Fibroblast of lung (primary cell): ENCODE measurements at regions not wholly inside any gene's neighbourhood (a gene's known extent, or its start where the extent isn't known, plus 50 kb on each side); places are given as distances from the start of the nearest gene placed in this dataset.

Source experiments
- DNase-seq, 2 donors: peaks; one replicate each; pipeline versions ENCODE4 v3.0.0 to v3.0.0-alpha.2; 2010; ENCODE audit warnings: low read depth in 2 of 2
- H2AFZ ChIP-seq: 2 replicates; pipeline ENCODE4 v1.5.1; 2012; ENCODE audit warnings: low read length, control low read depth, inconsistent platforms
- H3K27ac ChIP-seq: 2 replicates; pipeline ENCODE4 v1.5.1; 2011; ENCODE audit warnings: low read length, control low read depth; ENCODE audit not compliant: insufficient read depth
- H3K27me3 ChIP-seq: 2 replicates; pipeline ENCODE4 v1.5.1; 2011; ENCODE audit warnings: mild to moderate bottlenecking, low read length; ENCODE audit not compliant: control insufficient read depth, insufficient read depth
- H3K36me3 ChIP-seq: 2 replicates; pipeline ENCODE4 v1.5.1; 2011; ENCODE audit warnings: low read length; ENCODE audit not compliant: control insufficient read depth, insufficient read depth
- H3K4me1 ChIP-seq: 2 replicates; pipeline ENCODE4 v1.5.1; 2011; ENCODE audit warnings: low read length; ENCODE audit not compliant: control insufficient read depth, insufficient read depth; ENCODE audit errors: extremely low read depth
- H3K4me2 ChIP-seq: 2 replicates; pipeline ENCODE4 v1.5.1; 2011; ENCODE audit warnings: low read length, control low read depth; ENCODE audit not compliant: insufficient read depth; ENCODE audit errors: extremely low read depth
- H3K4me3 ChIP-seq, 4 experiments: fragments of 200-600 bp in 1 of 4; sonication (generic) in 1 of 4; replicated peaks in 1 of 4; 2 replicates each; pipeline ENCODE4 v1.5.1; 2011 to 2016; ENCODE audit warnings: low read length in 4 of 4, low read depth in 3 of 4, mild to moderate bottlenecking in 3 of 4, control low read depth in 2 of 4, inconsistent platforms in 1 of 4, mixed read lengths in 1 of 4; ENCODE audit not compliant: insufficient read depth in 1 of 4; ENCODE audit errors: control extremely low read depth in 1 of 4
- H3K79me2 ChIP-seq: 2 replicates; pipeline ENCODE4 v1.5.1; 2012; ENCODE audit warnings: mild to moderate bottlenecking, low read length, inconsistent platforms; ENCODE audit not compliant: control insufficient read depth, insufficient read depth
- H3K9ac ChIP-seq: 2 replicates; pipeline ENCODE4 v1.5.1; 2011; ENCODE audit warnings: mild to moderate bottlenecking, low read length, control low read depth; ENCODE audit not compliant: insufficient read depth
- H3K9me3 ChIP-seq: 2 replicates; pipeline ENCODE4 v1.5.1; 2012; ENCODE audit warnings: low read depth, low read length; ENCODE audit not compliant: control insufficient read depth, insufficient read depth
- H4K20me1 ChIP-seq: 2 replicates; pipeline ENCODE4 v1.5.1; 2011; ENCODE audit warnings: low read length; ENCODE audit not compliant: control insufficient read depth, insufficient read depth; ENCODE audit errors: extremely low read depth
- CTCF ChIP-seq, 2 donors: IDR thresholded peaks in 1 of 2; conservative IDR thresholded peaks in 1 of 2; 1 replicate in 1 of 2; 2 replicates in 1 of 2; pipeline ENCODE4 v1.5.1; 2011 to 2012; ENCODE audit warnings: low read length in 2 of 2, control low read depth in 1 of 2, inconsistent platforms in 1 of 2, low read depth in 1 of 2, mild to moderate bottlenecking in 1 of 2
- EZH2 ChIP-seq: IDR thresholded peaks from 2 replicates; pipeline ENCODE4 v1.5.1; 2012; ENCODE audit warnings: low read length, control low read depth, mild to moderate bottlenecking; ENCODE audit errors: missing control alignments

- Histone ChIP-seq H3K36me3 (no peaks in the 10 kb centered on the region), H3K4me1 (no peaks in the 10 kb centered on the region), H3K27ac (no peak overlapping the region), H3K4me2 (no peak overlapping the region), H2AFZ (no peak overlapping the region), H3K27me3 (no peaks in the 10 kb centered on the region), H3K4me3 (no peak overlapping the region), H3K9me3 (no peaks in the 10 kb centered on the region), H4K20me1 (no peaks in the 10 kb centered on the region), H3K9ac (no peak overlapping the region), H3K79me2 (no peaks in the 10 kb centered on the region)
- DNase-seq = no peak
- TF ChIP-seq CTCF (conservative IDR thresholded peaks at IDR 0.05 in 1 of 2, IDR thresholded peaks at IDR 0.05 in 1 of 2; ENCODE audit: low read depth in 1 of 2, low read length in 2 of 2) (no peak), EZH2 (no peak)
These were observed 144.6 kb upstream of the SGCD start for GRCh38 chr5:156182174-156182967.

- no peak overlapping the region for H3K27ac ChIP-seq
- DNase-seq = peak; percentile 34 to 46
- no peaks in the 10 kb centered on the region for H3K27me3 ChIP-seq
- H3K9me3 ChIP-seq = no peaks in the 10 kb centered on the region
- TF ChIP-seq EZH2 = no peak
- no peak for TF ChIP-seq CTCF (conservative IDR thresholded peaks at IDR 0.05 in 1 of 2, IDR thresholded peaks at IDR 0.05 in 1 of 2; ENCODE audit: low read depth in 1 of 2, low read length in 2 of 2)
- no peak overlapping the region for H3K9ac ChIP-seq
- no peaks in the 10 kb centered on the region for H3K4me1 ChIP-seq
- H2AFZ ChIP-seq = no peak overlapping the region
- no peaks in the 10 kb centered on the region for H3K79me2 ChIP-seq
- H3K4me3 ChIP-seq = no peak overlapping the region
- no peaks in the 10 kb centered on the region for H4K20me1 ChIP-seq
- no peaks in the 10 kb centered on the region for H3K36me3 ChIP-seq
- H3K4me2 ChIP-seq = no peak overlapping the region
These were observed 140.2 kb upstream of the SGCD start for GRCh38 chr5:156186760-156187159.

- no peak for TF ChIP-seq EZH2
- no peak for TF ChIP-seq CTCF (conservative IDR thresholded peaks at IDR 0.05 in 1 of 2, IDR thresholded peaks at IDR 0.05 in 1 of 2; ENCODE audit: low read depth in 1 of 2, low read length in 2 of 2)
These were observed 138.9 kb upstream of the SGCD start for GRCh38 chr5:156188016-156188415.

More at GRCh38 chr5:156188016-156188415, 138.9 kb upstream of the SGCD start:
- Histone ChIP-seq H3K9me3 (no peaks in the 10 kb centered on the region), H3K9ac (no peak overlapping the region), H3K4me2 (no peak overlapping the region), H3K27me3 (no peaks in the 10 kb centered on the region), H3K4me3 (no peak overlapping the region), H2AFZ (no peak overlapping the region), H3K36me3 (no peaks in the 10 kb centered on the region), H3K4me1 (no peaks in the 10 kb centered on the region), H3K79me2 (no peaks in the 10 kb centered on the region), H4K20me1 (no peaks in the 10 kb centered on the region), H3K27ac (no peak overlapping the region)
- peak in 1 of 2 donors; percentile 25 for DNase-seq
